Fibroblast of skin of right quadriceps (primary cell): ENCODE measurements at regions not wholly inside any gene's neighbourhood (a gene's known extent, or its start where the extent isn't known, plus 50 kb on each side); places are given as distances from the start of the nearest gene placed in this dataset.

Experiments
- DNase-seq: peaks from one replicate; pipeline ENCODE4 v3.0.0-alpha.2; 2013

- peak; percentile 44 for DNase-seq
Measured at GRCh38 chr16:76913046-76913445, 277.9 kb upstream of the MON1B start.

DNA sequence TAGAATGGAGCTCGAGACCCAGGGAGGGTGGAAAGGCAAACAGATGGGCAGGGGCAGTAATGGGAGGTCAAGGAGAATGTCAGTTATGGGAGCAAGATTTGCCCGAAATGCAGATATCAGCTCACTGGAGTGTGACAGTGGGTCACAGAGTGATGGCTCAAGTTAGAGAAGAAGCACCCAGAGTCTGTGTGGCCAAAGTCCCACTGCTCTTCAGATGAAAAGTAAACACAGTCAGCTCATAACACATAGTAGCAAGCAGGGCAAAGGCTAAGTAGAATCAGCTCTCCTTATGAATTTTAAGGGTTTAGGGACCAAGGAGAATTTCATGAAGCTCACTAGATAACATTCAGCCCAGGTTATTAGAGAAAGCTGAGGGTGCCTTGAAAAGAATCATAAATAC is 264.9 kb upstream of the MON1B start:
- no peak for DNase-seq

GRCh38 chr16:76926595-76926994 is 264.4 kb upstream of the MON1B start:
- no peak for DNase-seq

DNA sequence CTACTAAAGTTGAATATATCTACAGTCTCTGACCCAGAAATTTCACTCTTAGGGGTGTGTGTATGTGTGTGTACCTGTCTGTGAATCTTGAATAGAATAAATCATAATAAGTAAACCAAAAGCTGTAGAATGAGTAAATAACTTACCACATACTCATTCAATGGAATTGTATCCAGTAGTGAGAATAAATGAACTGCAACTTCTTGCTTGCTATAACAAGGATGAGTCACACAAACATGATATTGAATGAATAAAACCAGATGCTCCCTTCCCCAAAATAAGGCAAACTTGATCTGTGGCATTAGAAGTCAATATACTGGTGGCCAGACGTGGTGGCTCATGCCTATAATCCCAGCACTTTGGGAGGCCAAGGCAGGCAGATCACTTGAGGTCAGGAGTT is 259.8 kb upstream of the MON1B start:
- peak; percentile 64 for DNase-seq

DNA sequence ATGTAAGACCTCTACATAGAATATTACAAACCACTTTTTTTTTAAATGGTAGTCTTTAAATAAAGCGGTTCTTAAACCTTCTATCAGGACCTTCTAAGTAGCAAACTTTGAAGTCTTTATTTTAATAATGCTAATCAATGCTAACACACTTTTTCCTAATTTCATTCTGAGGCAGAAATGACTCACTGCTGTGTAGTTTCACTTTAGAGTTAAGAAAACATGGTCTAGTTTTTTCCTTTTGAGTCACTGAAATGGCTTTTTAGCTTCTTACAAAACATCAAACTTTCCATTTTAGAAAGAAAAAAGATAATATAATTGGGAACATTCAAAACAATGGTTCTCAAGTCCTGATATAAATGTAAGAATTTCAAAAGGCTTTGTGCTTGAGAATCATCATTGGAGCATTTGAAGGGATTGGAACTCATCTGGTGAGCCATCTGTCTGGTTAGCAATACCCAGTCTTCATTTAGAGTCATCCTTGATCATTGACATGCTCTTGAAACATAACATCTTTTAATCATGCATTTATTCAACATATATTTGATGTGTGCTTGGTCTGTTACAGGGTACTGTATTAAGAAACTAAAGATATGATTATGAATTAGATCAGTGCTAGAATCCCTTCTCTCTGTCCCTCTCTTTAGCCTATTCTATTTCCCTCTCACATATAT is 258.3 kb upstream of the MON1B start:
- DNase-seq, result no peak

GRCh38 chr16:76940251-76940650 is 250.7 kb upstream of the MON1B start:
- no peak for DNase-seq

GRCh38 chr16:76941113-76941512 is 249.9 kb upstream of the MON1B start:
- no peak for DNase-seq

DNA sequence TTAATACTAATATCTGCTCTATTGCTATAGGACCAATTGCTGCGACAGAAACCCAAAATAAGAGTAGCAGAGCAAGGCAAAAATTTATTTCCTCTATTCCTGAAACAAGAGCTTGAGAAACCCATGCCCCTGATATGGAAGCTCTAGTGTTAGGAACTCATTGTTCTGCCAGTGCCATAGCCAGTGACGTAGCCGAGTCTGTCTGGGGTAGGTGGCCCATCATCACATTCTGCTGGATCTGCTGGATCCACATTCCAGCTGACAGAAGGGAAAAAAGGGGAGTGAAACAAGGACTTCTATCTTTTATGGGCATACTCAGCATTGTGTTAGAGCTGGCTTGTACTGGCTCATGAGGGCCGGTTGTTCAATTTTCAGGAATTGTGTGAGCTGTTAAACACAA is 248.9 kb upstream of the MON1B start:
- no peak for DNase-seq

GRCh38 chr16:76943921-76944320 is 247.1 kb upstream of the MON1B start:
- DNase-seq, result no peak

GRCh38 chr16:76946879-76947278 is 244.1 kb upstream of the MON1B start:
- peak; percentile 84 for DNase-seq

DNA sequence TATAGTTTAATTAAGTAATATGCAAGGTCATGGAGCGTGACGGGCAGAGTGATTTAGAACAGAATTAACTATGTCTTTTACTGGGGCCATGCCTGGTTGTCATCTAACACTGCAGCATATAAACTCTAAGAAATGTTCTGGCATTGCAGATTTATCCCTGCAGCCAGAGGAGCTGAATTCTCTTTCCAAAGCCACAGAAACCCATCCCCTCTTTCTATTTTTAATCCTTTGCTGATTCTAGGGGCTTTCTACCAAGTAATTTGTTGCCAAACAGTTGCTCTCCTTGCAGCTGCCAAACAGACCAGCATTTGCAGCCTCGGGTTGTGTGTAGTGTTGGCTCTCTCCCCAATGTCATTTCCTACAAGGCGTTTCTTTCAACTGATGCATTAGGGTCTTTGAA is 243.2 kb upstream of the MON1B start:
- DNase-seq, result peak; percentile 31

DNA sequence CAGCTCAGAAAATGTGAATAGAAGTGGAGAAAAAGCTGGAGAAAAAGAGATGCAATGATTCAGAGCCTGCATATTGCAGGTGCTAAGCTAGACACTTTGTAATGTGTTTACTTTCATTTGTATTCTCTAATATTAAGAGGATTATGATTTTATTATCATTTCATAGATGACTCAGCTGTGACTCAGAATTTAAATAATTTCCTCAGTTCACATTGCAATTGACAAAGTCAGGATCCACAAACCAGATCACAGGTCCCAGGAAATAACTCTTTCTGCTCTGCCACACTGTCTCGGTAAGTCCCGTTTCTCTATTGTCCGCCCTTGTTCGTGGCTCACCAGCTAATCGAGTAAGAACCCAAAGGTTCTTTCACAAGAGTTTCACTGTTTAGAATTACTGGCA is 235.4 kb upstream of the MON1B start:
- no peak for DNase-seq

- DNase-seq, result no peak
Measured at GRCh38 chr16:76956394-76956793, 234.6 kb upstream of the MON1B start.

DNA sequence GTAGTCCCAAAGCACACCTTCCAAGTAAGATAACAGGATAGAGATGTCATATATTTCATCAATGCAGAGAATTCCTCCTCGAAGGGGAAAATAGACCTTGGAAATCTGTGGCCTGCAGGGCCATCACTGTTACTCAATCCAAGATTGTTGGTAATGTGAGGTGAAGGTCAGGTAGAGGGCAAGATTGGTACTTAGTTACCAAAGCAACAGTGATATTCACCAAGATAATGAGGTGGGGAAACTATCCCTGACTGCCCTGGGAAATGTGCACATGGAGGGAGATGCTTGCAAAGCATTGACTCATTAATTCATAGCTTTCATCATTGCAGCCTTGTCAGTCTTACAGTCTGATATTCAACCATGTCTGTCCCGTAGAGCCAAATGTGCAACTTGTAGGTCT is 234.1 kb upstream of the MON1B start:
- no peak for DNase-seq

- DNase-seq, result no peak
Measured at GRCh38 chr16:76959166-76959565, 231.8 kb upstream of the MON1B start.

GRCh38 chr16:76963614-76964315 is 227.2 kb upstream of the MON1B start:
- DNase-seq, result no peak

- DNase-seq, result no peak
Measured at GRCh38 chr16:76964464-76965154, 226.4 kb upstream of the MON1B start.

GRCh38 chr16:76970087-76970744 is 220.8 kb upstream of the MON1B start:
- DNase-seq, result no peak

GRCh38 chr16:76970745-76971099 is 220.3 kb upstream of the MON1B start:
- no peak for DNase-seq

- DNase-seq, result no peak
Measured at GRCh38 chr16:76976101-76976500, 214.9 kb upstream of the MON1B start.

- no peak for DNase-seq
Measured at GRCh38 chr16:76976756-76977155, 214.2 kb upstream of the MON1B start.

DNA sequence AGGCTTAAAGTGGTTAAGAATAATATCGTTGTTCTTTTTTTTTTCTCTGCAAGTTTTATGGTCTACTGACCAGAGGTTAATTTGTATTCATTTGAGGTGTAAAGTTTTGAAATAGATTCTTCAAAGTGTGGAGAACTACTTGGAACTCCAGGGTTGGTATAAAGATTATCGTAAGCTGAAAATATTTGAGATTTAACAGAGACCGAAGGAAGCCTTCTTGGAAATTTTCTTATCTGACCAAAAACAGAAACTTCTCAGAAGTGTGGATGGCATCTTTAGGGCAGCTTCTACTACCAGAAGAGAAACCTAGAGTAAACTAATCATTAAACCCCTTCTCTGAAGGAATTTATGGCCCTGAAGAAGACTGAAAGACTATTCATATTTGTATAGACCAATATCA is 206.8 kb upstream of the MON1B start:
- DNase-seq, result no peak

DNA sequence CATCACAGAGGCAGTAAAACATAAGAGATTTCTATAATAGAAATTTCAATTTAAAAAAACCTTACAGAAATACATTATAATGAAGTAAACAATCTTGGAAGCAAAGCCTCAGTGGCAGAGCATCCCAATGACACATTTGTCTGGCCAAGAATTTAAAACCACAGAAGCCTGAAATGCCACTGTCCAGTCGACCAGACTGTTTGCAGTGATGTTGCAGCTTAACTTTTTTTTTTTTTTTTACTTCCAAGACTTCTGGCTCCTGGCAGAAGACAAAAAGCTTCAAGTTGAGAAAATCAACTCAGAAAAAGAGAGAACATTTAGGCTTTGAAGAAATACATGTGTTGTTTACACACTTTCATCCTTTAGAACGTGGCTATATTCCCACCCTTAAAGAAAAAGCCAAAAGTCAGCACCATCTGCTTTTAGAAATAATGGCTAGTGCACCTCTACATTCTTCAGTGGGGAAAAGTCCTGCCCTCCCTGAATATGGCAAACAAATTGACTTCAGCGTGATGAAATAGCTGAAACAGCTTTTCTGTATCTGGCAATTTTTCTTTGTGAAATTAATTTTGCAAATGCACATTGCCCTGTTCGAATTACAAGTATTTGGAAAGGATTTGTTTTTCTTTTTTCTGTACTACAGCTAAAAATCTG is 205.5 kb upstream of the MON1B start:
- no peak for DNase-seq
